Tibial nerve (tissue), 4 donors: ENCODE measurements at regions not wholly inside any gene's neighbourhood (a gene's known extent, or its start where the extent isn't known, plus 50 kb on each side); places are given as distances from the start of the nearest gene placed in this dataset.
A peak's percentile ranks its signal among the peaks of the same experiment; 100 is the strongest.

Source experiments
- DNase-seq, 2 donors: peaks; one replicate each; pipeline ENCODE4 v3.0.0-alpha.2; 2019; ENCODE audit warnings: low spot score in 2 of 2
- H3K27ac ChIP-seq, 4 donors: fragments of 200-600 bp; sonication (generic) in 3 of 4; one replicate each; pipeline ENCODE4 v1.5.1; 2017 to 2019; ENCODE audit warnings: mild to moderate bottlenecking in 1 of 4
- H3K27me3 ChIP-seq, 2 donors: fragments of 200-600 bp; sonication (generic) in 1 of 2; one replicate each; pipeline versions ENCODE4 v1.5.1 to v1.6.0; 2017 to 2019
- H3K36me3 ChIP-seq, 3 donors: fragments of 200-600 bp; sonication (generic); one replicate each; pipeline ENCODE4 v1.5.1; 2018 to 2019
- H3K4me1 ChIP-seq, 4 donors: fragments of 200-600 bp; sonication (generic) in 3 of 4; one replicate each; pipeline ENCODE4 v1.5.1; 2017 to 2019
- H3K4me3 ChIP-seq, 4 donors: fragments of 200-600 bp; sonication (generic) in 3 of 4; one replicate each; pipeline ENCODE4 v1.5.1; 2017 to 2019; ENCODE audit warnings: mild to moderate bottlenecking in 1 of 4, moderate library complexity in 1 of 4
- H3K9me3 ChIP-seq, 4 donors: fragments of 200-600 bp; sonication (generic) in 3 of 4; one replicate each; pipeline ENCODE4 v1.5.1; 2017 to 2019
- EP300 ChIP-seq, 2 donors: sonication (generic); formaldehyde crosslinking; IDR thresholded peaks; one replicate each; pipeline ENCODE4 v1.6.1; 2017; ENCODE audit warnings: antibody characterized with exemption in 2 of 2, mild to moderate bottlenecking in 1 of 2
- POLR2A ChIP-seq, 2 donors: fragments of 450-650 bp; IDR thresholded peaks; one replicate each; pipeline ENCODE4 v1.6.1; 2017; ENCODE audit warnings: antibody characterized with exemption in 2 of 2, mild to moderate bottlenecking in 2 of 2, moderate library complexity in 2 of 2
- WGBS, 2 donors: methylation state at CpG; one replicate each; pipeline ENCODE4 v1.1.5; 2018; 5-methylcytosine and 5-hydroxymethylcytosine counted together
- TF ChIP-seq, protein P1 (sequence below), 5 experiments: fragments of 200-600 bp in 3 of 5; fragments of 450-650 bp in 2 of 5; sonication (generic) in 3 of 5; IDR thresholded peaks; one replicate each; pipeline ENCODE4 v1.5.1; 2016 to 2019; ENCODE audit warnings: antibody characterized with exemption in 5 of 5, mild to moderate bottlenecking in 3 of 5, moderate library complexity in 2 of 5

DNA sequence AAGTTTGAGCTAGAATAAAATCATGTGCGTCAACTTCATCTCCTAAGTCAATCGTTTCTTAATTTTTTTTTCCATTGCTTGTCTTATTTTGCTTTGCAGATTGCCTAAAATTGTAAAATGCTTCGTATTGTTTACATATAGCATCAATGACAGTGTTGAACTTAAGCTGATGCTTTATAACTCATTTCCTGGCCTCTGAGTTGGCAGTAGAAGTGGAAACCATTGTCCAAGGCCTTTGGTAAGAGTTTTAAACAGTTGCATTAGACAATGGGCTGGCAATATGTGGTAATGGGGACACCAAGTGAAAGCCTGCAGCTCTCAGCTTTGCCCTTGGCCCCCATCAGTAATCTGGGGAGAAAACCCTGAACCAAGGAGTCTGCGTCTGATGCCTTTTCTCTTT lies 154.8 kb upstream of the GAS1 start:
- TF ChIP-seq, protein P1, sequence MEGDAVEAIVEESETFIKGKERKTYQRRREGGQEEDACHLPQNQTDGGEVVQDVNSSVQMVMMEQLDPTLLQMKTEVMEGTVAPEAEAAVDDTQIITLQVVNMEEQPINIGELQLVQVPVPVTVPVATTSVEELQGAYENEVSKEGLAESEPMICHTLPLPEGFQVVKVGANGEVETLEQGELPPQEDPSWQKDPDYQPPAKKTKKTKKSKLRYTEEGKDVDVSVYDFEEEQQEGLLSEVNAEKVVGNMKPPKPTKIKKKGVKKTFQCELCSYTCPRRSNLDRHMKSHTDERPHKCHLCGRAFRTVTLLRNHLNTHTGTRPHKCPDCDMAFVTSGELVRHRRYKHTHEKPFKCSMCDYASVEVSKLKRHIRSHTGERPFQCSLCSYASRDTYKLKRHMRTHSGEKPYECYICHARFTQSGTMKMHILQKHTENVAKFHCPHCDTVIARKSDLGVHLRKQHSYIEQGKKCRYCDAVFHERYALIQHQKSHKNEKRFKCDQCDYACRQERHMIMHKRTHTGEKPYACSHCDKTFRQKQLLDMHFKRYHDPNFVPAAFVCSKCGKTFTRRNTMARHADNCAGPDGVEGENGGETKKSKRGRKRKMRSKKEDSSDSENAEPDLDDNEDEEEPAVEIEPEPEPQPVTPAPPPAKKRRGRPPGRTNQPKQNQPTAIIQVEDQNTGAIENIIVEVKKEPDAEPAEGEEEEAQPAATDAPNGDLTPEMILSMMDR (IDR thresholded peaks at IDR 0.05): no peak
- no peak for TF ChIP-seq EP300 (IDR thresholded peaks at IDR 0.05)
- no peak for TF ChIP-seq POLR2A (IDR thresholded peaks at IDR 0.05)
- DNase-seq: no peak
- Histone ChIP-seq H3K27ac (no peak overlapping the region), H3K9me3 (no peaks in the 10 kb centered on the region), H3K36me3 (no peaks in the 10 kb centered on the region), H3K4me3 (no peak overlapping the region), H3K4me1 (peaks cover 0 to 8% (median 0%) of the 10 kb centered on the region in 4 donors), H3K27me3 (no peaks in the 10 kb centered on the region)
- 83 to 91% methylated on average over 4 of the region's 4 CpGs for WGBS, 2 donors

- H3K27me3 ChIP-seq: no peaks in the 10 kb centered on the region
- peaks cover 0 to 14% (median 0%) of the 10 kb centered on the region in 4 donors for H3K4me1 ChIP-seq
- no peak overlapping the region for H3K4me3 ChIP-seq
- H3K36me3 ChIP-seq: no peaks in the 10 kb centered on the region
- no peak overlapping the region for H3K27ac ChIP-seq
- TF ChIP-seq EP300 (IDR thresholded peaks at IDR 0.05) (no peak), POLR2A (IDR thresholded peaks at IDR 0.05) (no peak)
- TF ChIP-seq, protein P1 (IDR thresholded peaks at IDR 0.05): no peak
- whole genome bisulfite sequencing, 2 donors: 88 to 94% methylated on average over 1 of the region's 1 CpG
- H3K9me3 ChIP-seq: no peaks in the 10 kb centered on the region
- no peak for DNase-seq
Measured at GRCh38 chr9:87107072-87107471, 159.8 kb upstream of the GAS1 start.

GRCh38 chr9:87108661-87109060 lies 161.4 kb upstream of the GAS1 start:
- peak overlapping the region in 1 of 4 donors; percentile 18 for H3K27ac ChIP-seq
- WGBS, 2 donors: 40 to 47% methylated on average over 1 of the region's 1 CpG
- no peak for DNase-seq
- TF ChIP-seq, protein P1 (IDR thresholded peaks at IDR 0.05): no peak
- TF ChIP-seq EP300 (IDR thresholded peaks at IDR 0.05): no peak
- TF ChIP-seq POLR2A (IDR thresholded peaks at IDR 0.05): no peak
- no peaks in the 10 kb centered on the region for H3K27me3 ChIP-seq
- H3K9me3 ChIP-seq: no peaks in the 10 kb centered on the region
- H3K36me3 ChIP-seq: no peaks in the 10 kb centered on the region
- H3K4me3 ChIP-seq: no peak overlapping the region
- H3K4me1 ChIP-seq: peaks cover 0 to 14% (median 0%) of the 10 kb centered on the region in 4 donors

- H3K4me3 ChIP-seq: no peak overlapping the region
- no peaks in the 10 kb centered on the region for H3K27me3 ChIP-seq
- H3K36me3 ChIP-seq: no peaks in the 10 kb centered on the region
- TF ChIP-seq, protein P1 (IDR thresholded peaks at IDR 0.05): no peak
- TF ChIP-seq POLR2A (IDR thresholded peaks at IDR 0.05) (no peak), EP300 (IDR thresholded peaks at IDR 0.05) (no peak)
- peak in 1 of 2 donors; percentile 12 for DNase-seq
- peak overlapping the region in 1 of 4 donors; percentile 18 for H3K27ac ChIP-seq
- WGBS, 2 donors: 81 to 87% methylated on average over 2 of the region's 2 CpGs
- H3K4me1 ChIP-seq: peaks cover 0 to 14% (median 0%) of the 10 kb centered on the region in 4 donors
- no peaks in the 10 kb centered on the region for H3K9me3 ChIP-seq
Measured at GRCh38 chr9:87109231-87109631, 161.9 kb upstream of the GAS1 start.

GRCh38 chr9:87109851-87110250 lies 162.5 kb upstream of the GAS1 start:
- H3K27me3 ChIP-seq: no peaks in the 10 kb centered on the region
- no peaks in the 10 kb centered on the region for H3K9me3 ChIP-seq
- H3K36me3 ChIP-seq: no peaks in the 10 kb centered on the region
- peaks cover 0 to 14% (median 0%) of the 10 kb centered on the region in 4 donors for H3K4me1 ChIP-seq
- H3K27ac ChIP-seq: no peak overlapping the region
- no peak for DNase-seq
- no peak overlapping the region for H3K4me3 ChIP-seq
- TF ChIP-seq, protein P1 (IDR thresholded peaks at IDR 0.05): no peak
- TF ChIP-seq POLR2A (IDR thresholded peaks at IDR 0.05) (no peak), EP300 (IDR thresholded peaks at IDR 0.05) (no peak)
